Progenitor cell of endocrine pancreas (in vitro differentiated cells): ENCODE measurements at regions not wholly inside any gene's neighbourhood (a gene's known extent, or its start where the extent isn't known, plus 50 kb on each side); places are given as distances from the start of the nearest gene placed in this dataset.

ENCODE experiments used
- DNase-seq: peaks from one replicate; pipeline ENCODE4 v3.0.0; 2021; ENCODE audit warnings: low spot score; ENCODE audit not compliant: unreplicated experiment
- H3K27ac Mint-ChIP-seq: 2 replicates; pipeline ENCODE4 v1.8.0; 2021; ENCODE audit warnings: mild to moderate bottlenecking, moderate library complexity, mixed read lengths
- H3K27me3 Mint-ChIP-seq: 2 replicates; pipeline ENCODE4 v1.8.0; 2021; ENCODE audit warnings: mixed read lengths
- H3K36me3 Mint-ChIP-seq: 2 replicates; pipeline ENCODE4 v1.8.0; 2022; ENCODE audit warnings: mixed read lengths; ENCODE audit not compliant: insufficient read depth
- H3K4me1 Mint-ChIP-seq: 2 replicates; pipeline ENCODE4 v1.8.0; 2021; ENCODE audit warnings: low read depth, mixed read lengths
- H3K4me3 Mint-ChIP-seq: 2 replicates; pipeline ENCODE4 v1.8.0; 2021; ENCODE audit warnings: low read depth, mild to moderate bottlenecking, moderate library complexity, mixed read lengths
- H3K9me3 Mint-ChIP-seq: 2 replicates; pipeline ENCODE4 v1.8.0; 2021; ENCODE audit warnings: low read depth, mixed read lengths
- CTCF ChIP-seq: fragments of 200-600 bp; sonication (generic); IDR thresholded peaks from one replicate; pipeline ENCODE4 v1.5.0; 2021; ENCODE audit warnings: antibody characterized with exemption, mild to moderate bottlenecking; ENCODE audit not compliant: unreplicated experiment

- no peak for TF ChIP-seq CTCF
- no peak overlapping the region for H3K4me3 Mint-ChIP-seq
- H3K36me3 Mint-ChIP-seq: no peaks in the 10 kb centered on the region
- H3K9me3 Mint-ChIP-seq: peaks cover 5% of the 10 kb centered on the region
- no peak for DNase-seq
- H3K27me3 Mint-ChIP-seq: peaks cover 4% of the 10 kb centered on the region
- no peaks in the 10 kb centered on the region for H3K4me1 Mint-ChIP-seq
- no peak overlapping the region for H3K27ac Mint-ChIP-seq
These were observed 627.5 kb downstream of the PCDH19 start for GRCh38 chrX:99782516-99783040.

GRCh38 chrX:99777912-99778311 is 632.2 kb downstream of the PCDH19 start:
- no peaks in the 10 kb centered on the region for H3K27me3 Mint-ChIP-seq
- H3K27ac Mint-ChIP-seq: no peak overlapping the region
- no peak for DNase-seq
- no peaks in the 10 kb centered on the region for H3K36me3 Mint-ChIP-seq
- no peaks in the 10 kb centered on the region for H3K4me1 Mint-ChIP-seq
- no peaks in the 10 kb centered on the region for H3K9me3 Mint-ChIP-seq
- no peak for TF ChIP-seq CTCF
- H3K4me3 Mint-ChIP-seq: no peak overlapping the region

GRCh38 chrX:99761731-99762130 is 648.3 kb downstream of the PCDH19 start:
- H3K27ac Mint-ChIP-seq: no peak overlapping the region

GRCh38 chrX:99752776-99753175 is 657.3 kb downstream of the PCDH19 start:
- Mint-ChIP-seq H3K9me3 (no peaks in the 10 kb centered on the region), H3K4me3 (no peak overlapping the region), H3K4me1 (no peaks in the 10 kb centered on the region), H3K27me3 (no peaks in the 10 kb centered on the region), H3K27ac (no peak overlapping the region), H3K36me3 (no peaks in the 10 kb centered on the region)
- no peak for DNase-seq
- no peak for TF ChIP-seq CTCF

More at GRCh38 chrX:99761731-99762130, 648.3 kb downstream of the PCDH19 start:
- Mint-ChIP-seq H3K4me1 (no peaks in the 10 kb centered on the region), H3K36me3 (peaks cover 2% of the 10 kb centered on the region), H3K27me3 (no peaks in the 10 kb centered on the region), H3K9me3 (peaks cover 12% of the 10 kb centered on the region), H3K4me3 (no peak overlapping the region)
- TF ChIP-seq CTCF: no peak
- no peak for DNase-seq

- Mint-ChIP-seq H3K4me1 (no peaks in the 10 kb centered on the region), H3K9me3 (no peaks in the 10 kb centered on the region), H3K27ac (no peak overlapping the region), H3K4me3 (no peak overlapping the region), H3K27me3 (no peaks in the 10 kb centered on the region), H3K36me3 (no peaks in the 10 kb centered on the region)
- TF ChIP-seq CTCF: no peak
- DNase-seq: no peak
These were observed 659.4 kb downstream of the PCDH19 start for GRCh38 chrX:99750721-99751120.
